Heart left ventricle (tissue), 13 donors: ENCODE measurements at regions not wholly inside any gene's neighbourhood (a gene's known extent, or its start where the extent isn't known, plus 50 kb on each side); places are given as distances from the start of the nearest gene placed in this dataset.

Experiments
- CTCF ChIP-seq, 12 donors: fragments of 200-600 bp; sonication (generic) in 4 of 12; IDR thresholded peaks; one replicate each; pipeline versions ENCODE4 v1.5.0 to v1.8.0; 2018 to 2022; ENCODE audit warnings: antibody characterized with exemption in 12 of 12, mild to moderate bottlenecking in 5 of 12
- POLR2A ChIP-seq, 2 donors: fragments of 450-650 bp; IDR thresholded peaks; one replicate each; pipeline ENCODE4 v1.6.1; 2017; ENCODE audit warnings: antibody characterized with exemption in 2 of 2, mild to moderate bottlenecking in 2 of 2, moderate library complexity in 2 of 2
- donor health status: ischemic (EF 13 %, LVEDD 7.1; RV severe dilation, severe dysfunction).
- donor health status: DM: no; HTN: yes; CAD: no.
- donor health status: DM: no; HTN: no; CAD: no.
- donor health status: ischemic (EF 25% LVEDD 6.9; RV normal size, moderate dysfunction).
- donor health status: ischemic (EF 25% LVEDD 5.7; RV mildly dilated, moderate dysfunction).
- donor health status: ischemic (EF 35%, LVEDD 5.7; RV mildly dilated, moderate dysfunction).
- donor health status: nonischemic (EF 11% LVEDD 7.7; RV severe dilation, severe dysfunction).
- donor health status: DM: yes; HTN: yes; CAD: no.
- donor health status: PGD.
- donor health status: ischemic (EF 29% LVEDD 5.4; RV normal size, mild dysfunction).
- donor health status: nonischemic (EF 23%, LVEDD 6.1; RV moderate dilation, normal function).

DNA sequence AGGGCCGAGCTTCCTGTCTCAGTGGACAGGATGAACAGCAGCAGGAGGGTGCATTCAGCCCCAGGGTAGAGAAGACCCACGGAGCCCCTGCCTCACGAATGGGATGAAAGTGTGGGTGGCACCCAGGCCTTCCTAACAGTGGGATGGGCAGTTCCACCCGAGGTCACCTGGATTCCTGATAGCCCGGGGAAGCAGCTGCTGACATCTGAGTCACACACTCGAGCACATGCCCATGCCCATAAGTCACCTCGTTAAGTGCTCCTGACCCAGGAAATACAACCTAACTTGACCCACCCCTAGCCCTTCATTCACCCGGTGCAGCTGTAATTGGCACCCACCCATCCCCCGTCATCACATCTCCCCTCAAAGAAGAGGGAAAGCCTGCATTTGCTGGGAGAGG lies 85.3 kb upstream of the FOXF1 start:
- TF ChIP-seq CTCF (IDR thresholded peaks at IDR 0.05) (no peak), POLR2A (IDR thresholded peaks at IDR 0.05) (no peak)
